Activated CD8-positive, alpha-beta T cell treated with anti-CD3 and anti-CD28 coated beads for 36 hours (primary cell): ENCODE measurements at regions not wholly inside any gene's neighbourhood (a gene's known extent, or its start where the extent isn't known, plus 50 kb on each side); places are given as distances from the start of the nearest gene placed in this dataset.

ENCODE experiments used
- ATAC-seq: fragments of 200-7000 bp; cut with Tn5 transposase; one replicate; pipeline ENCODE4 v1.10.0; 2021; ENCODE audit warnings: mild to moderate bottlenecking, moderate library complexity
- CTCF ChIA-PET: fragments of 350-600 bp; sonication (Branson Sonifier 250); formaldehyde crosslinking; loops from one replicate; lab custom pipeline; 2021; ENCODE audit warnings: antibody characterized with exemption; lab: Charles Lee
- POLR2A ChIA-PET: fragments of 350-600 bp; sonication (Branson Sonifier 250); formaldehyde crosslinking; loops from one replicate; lab custom pipeline; 2021; ENCODE audit warnings: antibody characterized with exemption; lab: Charles Lee
- DNase-seq: peaks from one replicate; pipeline ENCODE4 v3.0.0-alpha.2; 2020
- H3K27ac Mint-ChIP-seq: one replicate; pipeline ENCODE4 v1.8.0; 2021; ENCODE audit warnings: mild to moderate bottlenecking, mixed read lengths
- H3K27me3 Mint-ChIP-seq: one replicate; pipeline ENCODE4 v1.8.0; 2021; ENCODE audit warnings: mixed read lengths
- H3K36me3 Mint-ChIP-seq: one replicate; pipeline ENCODE4 v1.8.0; 2021; ENCODE audit warnings: low read depth, mixed read lengths
- H3K4me1 Mint-ChIP-seq: one replicate; pipeline ENCODE4 v1.8.0; 2021; ENCODE audit warnings: low read depth, mixed read lengths
- H3K4me3 Mint-ChIP-seq: one replicate; pipeline ENCODE4 v1.8.0; 2021; ENCODE audit warnings: mild to moderate bottlenecking, moderate library complexity, mixed read lengths
- H3K9me3 Mint-ChIP-seq: one replicate; pipeline ENCODE4 v1.8.0; 2021; ENCODE audit warnings: mixed read lengths
- intact Hi-C: fragments of 100-400 bp; cut with micrococcal nuclease; formaldehyde crosslinking; loops from one replicate; pipeline ENCODE4 v1.10.0; 2022
- TF ChIP-seq, protein P1 (sequence below): fragments of 200-600 bp; IDR thresholded peaks from one replicate; pipeline ENCODE4 v1.8.0; 2022; ENCODE audit warnings: antibody characterized with exemption, mild to moderate bottlenecking

DNA sequence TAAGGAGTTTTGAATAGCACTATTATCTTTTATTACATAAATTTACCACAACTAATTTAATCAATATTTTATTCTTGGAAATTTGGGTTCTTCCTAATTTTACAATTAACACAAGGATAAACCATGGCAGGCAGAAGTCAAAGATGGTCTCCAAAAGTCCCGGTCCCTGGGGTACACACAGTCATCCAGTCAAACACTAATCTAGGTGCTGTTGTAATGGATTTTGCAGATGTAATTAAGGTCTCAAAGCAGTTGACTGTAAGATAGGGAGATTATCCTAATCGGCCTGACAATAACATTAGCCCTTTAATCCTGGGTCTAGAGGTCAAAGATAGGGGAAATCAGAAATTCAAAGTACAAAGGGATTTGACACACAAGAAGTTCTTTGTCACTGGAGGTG lies 57.5 kb upstream of the HTR1A start:
- ATAC-seq (no peak), DNase-seq (no peak)
- TF ChIP-seq, protein P1, sequence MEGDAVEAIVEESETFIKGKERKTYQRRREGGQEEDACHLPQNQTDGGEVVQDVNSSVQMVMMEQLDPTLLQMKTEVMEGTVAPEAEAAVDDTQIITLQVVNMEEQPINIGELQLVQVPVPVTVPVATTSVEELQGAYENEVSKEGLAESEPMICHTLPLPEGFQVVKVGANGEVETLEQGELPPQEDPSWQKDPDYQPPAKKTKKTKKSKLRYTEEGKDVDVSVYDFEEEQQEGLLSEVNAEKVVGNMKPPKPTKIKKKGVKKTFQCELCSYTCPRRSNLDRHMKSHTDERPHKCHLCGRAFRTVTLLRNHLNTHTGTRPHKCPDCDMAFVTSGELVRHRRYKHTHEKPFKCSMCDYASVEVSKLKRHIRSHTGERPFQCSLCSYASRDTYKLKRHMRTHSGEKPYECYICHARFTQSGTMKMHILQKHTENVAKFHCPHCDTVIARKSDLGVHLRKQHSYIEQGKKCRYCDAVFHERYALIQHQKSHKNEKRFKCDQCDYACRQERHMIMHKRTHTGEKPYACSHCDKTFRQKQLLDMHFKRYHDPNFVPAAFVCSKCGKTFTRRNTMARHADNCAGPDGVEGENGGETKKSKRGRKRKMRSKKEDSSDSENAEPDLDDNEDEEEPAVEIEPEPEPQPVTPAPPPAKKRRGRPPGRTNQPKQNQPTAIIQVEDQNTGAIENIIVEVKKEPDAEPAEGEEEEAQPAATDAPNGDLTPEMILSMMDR: no peak
- Mint-ChIP-seq H3K4me3 (no peak overlapping the region), H3K27me3 (no peaks in the 10 kb centered on the region), H3K4me1 (no peaks in the 10 kb centered on the region), H3K36me3 (no peaks in the 10 kb centered on the region), H3K9me3 (no peaks in the 10 kb centered on the region), H3K27ac (no peak overlapping the region)
- POLR2A ChIA-PET: no interaction called here
- intact Hi-C loops: no loop called here
- CTCF ChIA-PET: no interaction called here

DNA sequence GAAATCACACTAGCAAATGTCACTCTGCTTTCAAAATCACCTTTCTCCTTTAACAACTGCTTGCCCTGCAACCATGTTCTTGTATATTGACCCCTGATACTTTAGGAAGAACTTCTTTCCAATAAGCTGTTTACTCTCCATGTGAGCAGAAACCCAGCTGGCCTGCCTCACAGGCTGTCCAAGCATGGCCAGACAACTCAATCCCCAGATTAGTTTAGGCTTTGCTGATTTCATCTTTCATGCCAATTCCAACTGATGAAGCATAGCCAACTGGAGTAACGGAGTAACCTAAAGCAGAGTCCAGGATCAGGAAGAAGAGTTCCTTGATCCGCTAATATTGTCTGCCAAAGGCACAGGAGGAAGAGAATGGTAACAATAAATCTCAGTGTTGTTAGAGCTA lies 56.7 kb upstream of the HTR1A start:
- Mint-ChIP-seq H3K4me1 (no peaks in the 10 kb centered on the region), H3K4me3 (no peak overlapping the region), H3K27me3 (no peaks in the 10 kb centered on the region), H3K9me3 (peaks cover 3% of the 10 kb centered on the region), H3K36me3 (no peaks in the 10 kb centered on the region), H3K27ac (no peak overlapping the region)
- intact Hi-C loops: no loop called here
- ChIA-PET POLR2A (no interaction called here), CTCF (no interaction called here)
- TF ChIP-seq, protein P1: no peak
- ATAC-seq (no peak), DNase-seq (no peak)

- ATAC-seq (no peak), DNase-seq (no peak)
- no peak overlapping the region for H3K4me3 Mint-ChIP-seq
- intact Hi-C loops: no loop called here
- H3K4me1 Mint-ChIP-seq: no peaks in the 10 kb centered on the region
- CTCF ChIA-PET: interaction anchor here (0.6 kb wide), 1 partner anchor 123 kb away, joined by 3 read pairs; no protein-coding TSS in a partner anchor
- POLR2A ChIA-PET: no interaction called here
- H3K36me3 Mint-ChIP-seq: no peaks in the 10 kb centered on the region
- TF ChIP-seq, protein P1: no peak
- H3K27ac Mint-ChIP-seq: no peak overlapping the region
- H3K9me3 Mint-ChIP-seq: peaks cover 3% of the 10 kb centered on the region
- H3K27me3 Mint-ChIP-seq: no peaks in the 10 kb centered on the region
These were observed 53.6 kb upstream of the HTR1A start for GRCh38 chr5:64015824-64016223.
